HG03565 (cell line): ENCODE measurements at regions not wholly inside any gene's neighbourhood (a gene's known extent, or its start where the extent isn't known, plus 50 kb on each side); places are given as distances from the start of the nearest gene placed in this dataset.

Experiments used
- ATAC-seq: cut with Tn5 transposase; IDR thresholded peaks from one replicate; pipeline ENCODE4 v1.9.1; 2021; ENCODE audit warnings: mild to moderate bottlenecking, moderate library complexity; ENCODE audit not compliant: unreplicated experiment

DNA sequence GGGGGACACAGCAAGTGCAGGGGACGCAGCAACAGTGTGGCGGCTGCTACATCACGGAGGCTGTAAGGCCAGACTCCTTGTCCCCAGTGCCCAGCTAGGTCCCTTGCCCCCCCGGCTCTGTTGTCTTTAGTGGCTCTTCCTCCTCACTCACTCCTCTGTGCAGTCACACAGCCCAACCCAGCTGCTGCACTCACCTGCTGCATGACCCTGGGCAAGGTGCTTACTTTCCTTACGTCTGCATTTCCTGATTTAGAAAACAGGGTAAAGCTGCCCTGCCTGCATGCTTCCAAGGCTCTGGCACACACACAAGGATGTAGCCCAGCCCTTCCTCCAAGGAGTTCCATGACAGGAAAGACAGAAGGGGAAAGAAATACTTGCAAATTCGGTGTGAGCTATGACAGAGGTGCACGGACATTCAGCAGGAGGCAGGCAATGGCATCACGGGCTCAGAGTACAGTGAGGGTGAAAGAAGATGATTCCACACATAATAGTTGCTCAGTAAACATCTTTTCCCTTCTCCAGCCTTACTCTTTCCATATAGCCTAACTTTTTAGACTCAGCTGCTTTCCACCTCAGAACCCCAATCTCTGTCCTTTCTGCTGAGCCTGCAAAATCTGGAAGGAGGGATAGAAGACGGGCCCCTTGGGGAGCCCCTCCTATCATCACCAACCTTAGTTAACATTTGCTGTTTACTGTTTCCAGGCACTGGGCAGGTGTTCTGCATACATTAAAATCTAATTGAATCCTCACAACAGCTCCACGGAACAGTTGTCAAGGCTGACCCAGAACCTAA lies 150.9 kb downstream of the MRM1 start:
- no peak for ATAC-seq

DNA sequence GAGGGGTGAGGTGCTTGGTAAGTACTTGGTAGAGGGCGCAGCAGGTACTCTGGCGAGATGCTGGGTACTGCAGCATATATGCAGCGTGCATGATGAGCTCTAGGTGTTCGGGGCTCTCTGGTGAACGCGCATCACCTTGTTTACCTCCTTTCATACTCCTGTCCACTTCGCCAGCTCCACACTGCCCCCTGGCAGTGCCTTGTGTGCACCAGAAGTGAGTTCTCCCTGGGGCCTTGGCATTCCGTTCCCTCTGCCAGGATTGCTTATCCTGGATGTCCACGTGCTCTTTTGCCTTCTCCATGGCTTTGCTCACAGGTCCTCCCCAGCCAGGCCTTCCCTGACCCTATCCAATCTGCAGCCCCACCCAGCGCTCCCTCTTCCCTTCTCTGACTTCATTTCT lies 154.2 kb downstream of the MRM1 start:
- no peak for ATAC-seq

DNA sequence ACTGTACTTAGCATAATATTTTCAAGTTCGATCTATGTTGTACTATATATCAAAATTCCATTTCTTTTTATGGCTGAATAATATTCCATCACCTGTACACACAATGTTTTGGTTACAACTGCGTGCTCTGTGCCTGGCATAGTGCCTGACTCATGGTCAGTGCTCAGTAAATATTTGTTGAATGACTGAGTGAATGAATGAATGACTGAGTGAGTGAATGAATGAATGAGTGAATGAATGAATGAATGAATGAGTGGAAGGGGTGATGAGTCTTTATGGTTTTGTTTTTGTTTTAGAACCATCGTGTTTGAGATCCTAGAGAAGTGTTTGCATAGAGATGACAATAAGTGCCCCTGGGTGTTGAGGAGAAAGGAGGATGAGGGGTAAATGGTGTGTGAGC lies 155.3 kb downstream of the MRM1 start:
- ATAC-seq, result no peak

DNA sequence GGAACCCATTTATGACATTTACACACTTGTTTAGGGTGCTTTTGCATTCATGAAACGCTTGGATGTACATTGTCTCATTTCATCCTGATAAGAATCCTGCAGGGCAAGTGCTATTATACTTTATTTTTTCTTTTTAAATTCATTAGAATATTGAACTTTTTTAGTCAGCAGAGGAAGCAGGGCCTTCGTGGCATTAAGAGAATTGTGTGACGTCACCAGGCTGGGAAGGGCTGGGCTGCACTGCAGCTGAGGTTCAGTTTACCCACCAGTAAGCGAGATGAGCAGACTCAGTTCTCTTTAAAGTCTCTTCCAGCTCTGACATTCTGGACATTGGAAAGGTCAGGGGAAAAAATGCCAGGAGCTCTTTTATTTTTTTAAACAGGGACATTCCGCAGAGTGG lies 159.0 kb downstream of the MRM1 start:
- no peak for ATAC-seq

DNA sequence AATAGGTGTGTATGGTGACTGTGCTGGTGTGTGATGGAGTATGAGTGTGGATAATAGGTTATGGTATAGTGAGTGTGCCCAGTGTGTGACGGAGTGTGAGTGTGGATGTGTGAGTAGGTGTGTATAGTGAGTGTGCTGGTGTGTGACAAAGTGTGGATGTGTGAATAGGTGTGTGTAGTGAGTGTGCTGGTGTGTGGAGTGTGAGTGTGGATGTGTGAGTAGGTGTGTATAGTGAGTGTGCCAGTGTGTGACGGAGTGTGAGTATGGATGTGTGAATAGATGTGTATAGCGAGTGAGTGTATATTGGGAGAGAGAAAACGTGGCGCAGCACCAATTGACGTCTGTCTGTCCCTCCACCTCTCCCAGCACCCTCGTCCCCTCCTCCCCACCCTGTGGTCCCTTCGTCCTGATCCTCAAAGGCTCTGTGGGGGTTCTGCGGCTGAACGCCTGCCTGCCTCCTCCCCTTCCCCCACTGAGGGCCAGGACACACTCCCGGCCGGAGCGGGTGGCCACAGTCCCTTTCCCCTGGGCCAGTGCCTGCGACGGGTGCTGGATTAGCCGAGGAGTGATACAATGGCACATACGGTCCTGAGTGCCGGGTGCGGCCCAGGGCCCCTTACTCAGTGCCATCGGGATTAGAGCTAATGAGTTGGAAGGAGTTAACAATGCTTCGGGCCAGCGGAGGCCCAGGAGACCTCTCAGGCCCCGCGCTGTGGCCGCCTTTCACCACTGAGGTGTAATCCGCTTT lies 160.0 kb downstream of the MRM1 start:
- no peak for ATAC-seq

DNA sequence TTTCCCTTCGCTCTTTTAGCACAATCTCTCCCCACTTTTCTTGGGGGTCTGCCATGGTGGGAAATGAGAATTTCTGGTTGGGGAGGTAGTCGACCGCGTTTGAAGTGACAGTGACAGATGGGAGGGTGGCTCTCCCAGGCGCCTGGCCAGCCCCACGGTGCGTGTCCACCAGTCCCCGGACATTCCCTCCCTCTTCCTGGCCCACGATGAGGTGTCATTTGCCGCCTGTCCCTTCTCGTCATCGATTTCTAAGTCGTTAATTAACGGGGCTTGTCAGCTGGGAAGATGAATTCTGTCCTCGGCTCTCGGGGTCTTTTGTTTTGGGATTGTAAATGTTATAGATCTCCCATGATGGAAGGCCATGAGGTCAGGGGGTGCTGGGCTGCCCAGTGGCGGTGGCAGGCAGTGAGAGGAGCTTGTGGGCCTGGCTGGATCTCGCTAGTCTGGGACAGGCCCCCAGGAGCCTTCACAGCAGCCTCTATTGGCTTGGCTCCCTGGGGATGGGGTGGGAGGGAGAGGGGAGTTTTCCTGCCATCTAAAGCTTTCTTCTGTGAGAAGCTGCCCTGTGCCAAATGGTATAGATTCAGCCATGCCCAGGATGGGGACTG lies 164.2 kb downstream of the MRM1 start:
- no peak for ATAC-seq

DNA sequence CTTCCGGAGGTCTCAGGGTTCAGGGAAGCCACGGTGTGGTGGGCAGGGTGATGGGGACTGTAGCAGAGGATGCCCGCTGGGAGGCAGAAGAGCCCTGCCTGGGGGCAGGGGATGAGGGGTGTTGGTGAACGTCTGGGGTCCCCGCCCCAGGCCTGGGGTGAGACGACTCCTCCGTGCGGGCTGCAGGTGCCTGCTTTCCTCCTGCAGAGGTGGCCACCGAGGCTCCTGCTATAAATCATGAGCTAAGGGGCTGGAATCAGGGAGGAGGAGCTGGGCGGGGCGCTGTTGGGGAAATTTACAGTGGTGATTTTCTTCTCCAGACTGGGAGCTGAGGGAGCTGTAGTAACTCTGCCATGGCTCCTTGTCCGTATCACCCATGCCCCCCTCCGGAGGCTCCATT lies 167.0 kb downstream of the MRM1 start:
- no peak for ATAC-seq

DNA sequence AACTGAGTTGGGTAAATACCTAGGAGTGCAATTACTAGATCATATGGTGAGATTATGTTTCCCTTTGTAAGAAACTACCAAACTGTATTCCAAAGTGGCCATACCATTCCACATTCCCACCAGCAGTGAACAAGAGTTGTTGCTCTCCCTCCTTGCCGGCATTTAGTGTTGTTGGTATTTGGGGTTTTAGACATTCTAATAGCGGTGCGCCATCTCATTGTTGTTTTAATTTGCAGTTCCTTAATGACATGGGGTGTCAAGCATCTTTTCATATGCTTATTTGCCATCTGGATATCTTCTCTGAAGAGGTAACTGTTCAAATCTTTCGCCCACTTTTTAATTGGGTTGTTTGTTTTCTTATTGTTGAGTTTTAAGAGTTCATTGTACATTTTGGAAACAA lies 164.2 kb upstream of the LHX1 start:
- no peak for ATAC-seq

DNA sequence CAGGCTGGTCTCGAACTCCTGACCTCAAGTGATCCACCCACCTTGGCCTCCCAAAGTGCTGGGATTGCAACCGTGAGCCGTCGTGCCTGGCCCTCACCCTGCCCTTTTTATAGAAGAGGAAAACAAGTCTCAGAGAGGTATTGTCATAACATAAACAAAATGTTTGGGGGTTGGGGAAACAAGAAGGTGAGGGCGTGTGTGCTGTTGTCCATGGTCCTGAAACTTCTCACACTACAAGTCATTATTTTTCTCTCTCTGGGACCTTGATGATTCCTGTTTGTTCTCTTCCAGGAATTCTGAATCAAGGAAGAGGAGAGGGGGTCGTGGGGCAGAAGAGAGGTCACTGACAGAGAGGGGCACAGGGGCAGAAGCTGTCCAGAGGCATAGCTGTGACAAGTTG lies 160.2 kb upstream of the LHX1 start:
- ATAC-seq, result no peak

DNA sequence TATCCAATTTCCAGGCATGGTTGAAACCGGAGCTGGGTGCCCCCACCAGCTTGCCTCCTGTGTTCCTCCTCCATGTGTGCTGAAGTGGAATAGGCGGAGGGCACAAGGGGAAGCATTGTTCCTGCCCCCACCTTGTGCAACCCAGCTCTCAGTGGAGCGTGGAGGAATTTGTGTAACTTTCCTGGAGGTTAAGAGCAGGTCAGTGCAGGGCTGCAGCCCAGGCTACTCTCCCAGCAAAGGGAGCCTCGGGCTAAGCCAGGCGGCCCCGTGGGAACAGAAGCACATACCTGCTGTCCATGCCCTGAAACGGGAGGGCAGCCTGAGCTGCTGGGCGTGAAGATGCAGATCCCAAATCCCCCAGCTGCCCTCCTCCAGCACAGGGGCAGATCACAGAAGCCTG lies 158.8 kb upstream of the LHX1 start:
- no peak for ATAC-seq

DNA sequence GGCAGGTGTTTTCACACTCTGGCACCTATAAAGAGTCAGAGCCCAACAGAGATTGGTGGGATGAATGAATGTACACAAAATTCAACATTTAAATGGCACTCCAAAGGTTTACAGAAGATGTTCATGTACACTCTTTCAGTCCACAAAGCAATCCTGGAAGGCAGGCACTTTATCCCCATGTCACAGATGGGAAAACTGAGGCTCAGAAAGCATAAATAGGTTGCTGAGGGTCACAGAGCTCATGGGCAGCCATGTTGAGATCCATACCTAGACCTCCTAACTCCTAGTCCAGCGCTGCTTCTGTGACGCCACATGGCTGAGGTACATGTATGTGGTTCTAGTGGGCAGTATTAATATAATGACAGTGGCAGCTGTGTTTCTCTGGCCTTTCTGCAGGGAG lies 157.7 kb upstream of the LHX1 start:
- ATAC-seq, result no peak

DNA sequence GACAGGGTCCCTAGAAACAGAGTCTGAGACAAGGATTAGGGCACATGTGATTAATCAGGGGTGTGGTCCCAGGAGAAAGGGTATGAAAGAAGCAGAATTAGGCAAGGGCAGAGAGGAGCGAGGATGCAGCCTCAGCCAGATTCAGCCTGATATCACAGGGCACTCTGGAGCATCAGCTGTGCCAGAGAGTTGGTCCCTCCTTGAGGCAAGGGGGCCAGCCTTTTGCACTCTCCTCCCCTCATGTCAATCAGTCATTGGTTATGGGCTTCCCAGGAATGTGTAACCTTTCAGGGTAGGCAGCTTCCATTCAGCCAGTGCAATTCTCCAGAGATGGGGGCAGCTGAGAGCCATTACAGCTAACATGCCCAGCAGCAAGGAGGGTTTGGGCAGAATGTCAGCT lies 152.6 kb upstream of the LHX1 start:
- ATAC-seq, result no peak

DNA sequence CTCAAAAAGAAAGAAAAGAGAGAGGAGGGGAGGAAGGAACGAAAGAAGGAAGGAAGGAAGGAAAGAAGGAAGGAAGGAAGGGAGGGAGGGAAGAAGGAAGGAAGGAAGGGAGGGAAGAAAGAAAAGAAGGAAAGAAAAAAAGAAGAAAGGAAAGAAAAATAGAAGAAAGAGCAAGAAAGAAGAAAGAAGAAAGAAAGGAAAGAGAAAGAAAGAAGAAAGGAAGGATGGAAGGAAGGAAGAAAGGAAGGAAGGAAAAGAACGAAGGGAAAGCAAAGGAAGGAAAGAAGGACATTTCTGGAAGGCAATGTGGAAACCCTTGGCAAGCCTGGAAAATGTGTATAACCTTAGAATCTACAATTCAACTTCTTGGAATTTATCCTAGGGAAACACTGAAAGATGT lies 150.4 kb upstream of the LHX1 start:
- ATAC-seq, result no peak

DNA sequence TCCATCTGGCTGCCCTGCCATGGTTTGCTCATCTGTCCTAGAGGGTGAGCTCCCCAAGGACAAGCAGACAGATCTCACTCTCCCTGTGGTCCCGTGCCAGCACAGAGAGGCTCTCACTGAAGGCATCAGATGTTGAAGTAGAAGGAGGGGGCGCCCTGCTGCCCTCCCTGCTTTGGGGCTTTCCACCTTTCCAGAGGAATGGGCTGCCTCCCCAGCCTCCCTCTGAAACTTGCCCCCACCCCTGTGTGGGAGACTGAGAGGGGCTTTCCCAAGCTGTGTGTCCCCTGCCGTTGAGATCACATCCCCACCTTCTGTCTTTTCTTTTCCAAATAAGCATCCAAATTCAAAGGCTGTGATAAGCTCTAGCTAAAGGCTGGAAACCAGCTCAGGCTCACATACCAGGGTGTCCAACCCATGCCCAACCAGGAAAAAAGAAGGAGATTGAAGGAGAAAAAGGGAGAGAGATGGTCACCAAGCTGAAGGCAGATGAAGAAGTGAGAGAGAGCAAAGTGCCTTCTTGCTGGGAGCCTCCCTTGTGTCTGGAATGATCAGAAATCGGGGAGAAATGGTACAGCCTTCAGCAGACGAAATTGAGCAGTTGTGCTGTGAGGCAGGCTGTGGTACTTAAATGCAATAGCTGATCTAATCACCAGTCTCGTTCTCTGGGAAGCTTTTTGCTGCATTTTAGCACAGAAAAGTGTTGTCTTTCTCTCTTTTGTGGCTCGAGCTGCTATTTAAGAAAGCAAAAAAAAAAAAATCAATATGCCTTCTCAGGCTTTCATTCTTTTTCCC lies 145.9 kb upstream of the LHX1 start:
- no peak for ATAC-seq

DNA sequence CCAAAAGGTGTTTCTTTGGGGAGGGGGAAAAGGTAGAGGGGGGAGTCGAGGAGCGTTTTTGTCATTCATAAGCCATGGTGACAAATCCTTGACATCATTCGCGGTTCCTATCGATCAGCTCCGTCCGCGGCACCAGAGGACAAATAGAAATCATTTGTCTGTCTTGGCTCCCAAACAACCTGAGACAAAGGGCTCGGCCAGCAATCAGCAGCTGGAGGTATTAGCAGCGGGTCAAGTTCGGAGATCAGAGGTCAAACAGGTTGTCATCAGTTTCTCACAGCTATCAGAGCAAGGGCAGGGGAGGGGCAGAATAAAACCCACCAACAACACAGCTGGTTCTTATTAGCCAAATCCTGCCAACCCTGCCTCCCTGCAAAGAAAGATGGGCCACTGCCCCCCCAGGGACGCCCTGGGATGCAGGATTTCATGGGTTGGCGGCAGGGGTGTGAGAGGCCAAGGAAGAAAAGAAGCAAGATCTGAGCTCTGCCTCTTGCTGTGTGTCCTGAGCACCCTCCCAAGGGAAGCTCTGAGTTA lies 145.3 kb upstream of the LHX1 start:
- no peak for ATAC-seq

DNA sequence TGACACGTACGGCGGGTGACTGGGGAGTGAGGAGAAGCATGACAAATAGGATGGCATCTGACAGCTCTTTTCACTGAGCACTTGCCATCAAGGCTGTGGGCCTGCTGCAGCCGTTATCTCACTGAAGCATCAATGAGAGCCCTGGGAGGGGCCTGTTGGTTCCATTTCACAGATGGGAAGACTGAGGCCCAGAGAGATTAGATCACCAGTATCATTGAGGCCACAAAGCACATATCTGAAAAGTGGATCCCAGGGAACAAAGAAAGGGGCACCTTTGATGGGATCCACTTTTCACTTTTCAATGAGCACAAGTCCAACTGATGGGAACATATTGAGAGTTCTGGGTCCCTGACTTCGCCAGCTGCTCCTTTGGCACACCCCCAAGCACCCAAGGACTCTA lies 144.4 kb upstream of the LHX1 start:
- no peak for ATAC-seq

DNA sequence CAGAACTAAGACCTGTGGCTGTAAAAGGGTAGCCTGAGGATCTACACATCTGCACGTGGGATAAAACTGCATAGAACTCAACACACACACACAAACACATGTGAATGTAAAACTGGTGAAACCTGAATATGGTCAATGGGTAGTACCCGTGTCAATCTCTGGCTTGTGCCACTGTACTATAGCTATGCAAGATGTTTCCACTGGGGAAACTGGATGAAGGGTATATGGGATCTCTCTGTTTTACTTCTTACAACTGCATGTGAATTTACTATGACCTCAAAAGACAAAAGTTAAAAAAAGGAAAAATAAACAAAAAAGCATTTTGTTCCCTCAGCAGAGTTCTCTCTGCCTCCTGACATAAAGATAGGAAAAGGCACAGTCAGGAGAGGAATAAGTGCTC lies 143.3 kb upstream of the LHX1 start:
- ATAC-seq, result no peak

DNA sequence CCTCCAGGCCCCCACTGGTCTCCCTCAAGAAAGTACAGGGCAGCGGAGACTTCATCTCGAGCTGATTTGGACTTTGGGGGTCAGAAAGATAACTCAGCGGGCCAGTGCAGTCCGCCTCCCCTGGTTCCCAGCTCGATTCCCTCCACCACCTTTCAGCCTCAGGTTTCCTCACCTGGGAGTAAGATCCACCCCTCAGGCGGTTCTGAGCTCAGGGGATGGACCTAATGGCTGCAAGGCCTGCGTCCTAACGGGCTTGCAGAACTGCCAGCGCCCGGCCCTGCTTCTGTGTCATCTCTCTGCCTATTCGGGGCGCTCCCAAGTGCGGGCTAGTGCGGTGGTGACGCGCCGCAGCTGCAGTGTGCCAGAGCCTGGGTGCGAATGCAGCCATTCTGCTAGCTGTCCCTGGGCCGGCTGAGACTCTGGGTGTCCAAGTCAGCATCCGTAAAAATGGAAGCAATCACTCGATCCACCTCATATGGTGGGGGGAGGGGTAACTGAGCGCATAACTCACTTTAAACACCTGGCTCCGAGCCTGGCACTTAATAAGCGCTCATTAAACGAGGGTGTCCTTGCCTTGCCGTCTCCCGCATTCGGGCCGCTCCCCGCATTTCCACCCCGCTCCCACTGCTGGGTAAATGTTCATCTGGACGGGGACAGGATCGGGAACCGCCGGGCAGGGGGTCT lies 129.6 kb upstream of the LHX1 start:
- no peak for ATAC-seq

DNA sequence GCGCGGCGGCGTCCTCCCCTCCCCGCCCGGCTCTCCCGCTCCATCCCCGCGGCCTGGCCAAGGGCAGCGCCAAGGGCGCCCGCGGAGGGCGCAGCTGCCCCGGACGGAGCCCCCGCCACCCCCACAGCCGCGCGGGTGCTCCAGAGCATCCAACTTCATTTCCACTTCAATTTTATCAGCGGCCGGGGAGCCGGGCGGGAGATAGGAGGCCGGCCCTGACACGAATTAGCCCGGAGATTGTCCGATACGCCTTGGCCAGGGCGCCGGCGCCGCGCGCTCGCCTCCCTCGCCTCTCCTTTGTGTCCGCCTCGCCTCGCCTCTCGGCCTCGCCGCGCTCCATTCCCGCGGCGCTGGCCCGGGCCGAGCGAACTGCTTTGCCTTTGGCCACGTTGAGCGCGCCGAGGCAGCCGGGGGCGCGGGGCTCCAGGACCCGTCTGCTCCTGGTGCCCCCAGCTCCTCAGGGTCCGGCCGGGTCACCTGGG lies 129.1 kb upstream of the LHX1 start:
- no peak for ATAC-seq

DNA sequence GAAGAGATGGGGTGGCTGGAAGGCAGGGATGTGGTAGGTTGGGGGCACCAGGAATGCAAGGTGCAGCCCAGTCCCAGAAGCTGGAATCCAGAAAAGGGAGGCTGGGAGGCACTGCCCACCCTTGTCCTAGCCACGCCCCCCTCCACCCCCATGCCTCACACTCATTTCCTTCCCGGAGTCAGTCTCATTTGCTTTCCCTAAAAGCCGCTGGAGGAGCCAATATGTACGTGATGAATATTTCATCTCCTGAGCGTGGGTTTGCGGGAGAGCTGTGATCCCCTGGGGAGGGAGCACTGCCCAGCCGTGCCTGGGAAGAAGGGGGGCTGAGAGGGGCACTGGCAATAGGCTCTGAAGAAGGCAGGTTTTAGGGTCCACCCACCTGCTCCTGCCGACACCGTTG lies 124.5 kb upstream of the LHX1 start:
- no peak for ATAC-seq
